ENCODE measurements at regions not wholly inside any gene's neighbourhood (a gene's known extent, or its start where the extent isn't known, plus 50 kb on each side); places are given as distances from the start of the nearest gene placed in this dataset.

- Histone ChIP-seq H3K36me3 (no peaks in the 10 kb centered on the region), H3K4me3 (no peak overlapping the region), H3K4me1 (peaks cover 0 to 3% (median 0%) of the 10 kb centered on the region in 12 donors), H3K27ac (no peak overlapping the region), H3K27me3 (no peaks in the 10 kb centered on the region), H3K9me3 (no peaks in the 10 kb centered on the region)
- no peak for TF ChIP-seq CTCF (IDR thresholded peaks at IDR 0.05)
- TF ChIP-seq POLR2A (IDR thresholded peaks at IDR 0.05) = no peak
- intact Hi-C loops (cut with DNase I) = no loop called here
- ATAC-seq = peak in 1 of 4 donors; percentile 77
- DNase-seq = no peak
Measured at GRCh38 chr13:22499919-22500318, 680.9 kb upstream of the SGCG start.

- Histone ChIP-seq H3K4me3 (no peak overlapping the region), H3K27ac (no peak overlapping the region), H3K4me1 (no peaks in the 10 kb centered on the region), H3K27me3 (no peaks in the 10 kb centered on the region), H3K36me3 (no peaks in the 10 kb centered on the region), H3K9me3 (no peaks in the 10 kb centered on the region)
- WGBS, 4 donors = 75 to 87% (median 80%) methylated on average over 4 of the region's 4 CpGs
- DNase-seq (no peak), ATAC-seq (no peak)
- intact Hi-C loops (cut with DNase I) = no loop called here
- TF ChIP-seq POLR2A (IDR thresholded peaks at IDR 0.05) = no peak
Measured at GRCh38 chr13:22505489-22505888, 675.3 kb upstream of the SGCG start.

- 61 to 70% (median 65%) methylated on average over 8 of the region's 8 CpGs for WGBS, 4 donors
- no peak for TF ChIP-seq POLR2A (IDR thresholded peaks at IDR 0.05)
- Histone ChIP-seq H3K27me3 (no peaks in the 10 kb centered on the region), H3K4me3 (no peak overlapping the region), H3K4me1 (no peaks in the 10 kb centered on the region), H3K9me3 (no peaks in the 10 kb centered on the region), H3K27ac (no peak overlapping the region), H3K36me3 (no peaks in the 10 kb centered on the region)
- intact Hi-C loops (cut with DNase I) = no loop called here
- no peak for DNase-seq
- ATAC-seq = no peak
Measured at GRCh38 chr13:22506096-22506691, 674.6 kb upstream of the SGCG start.

GRCh38 chr13:22517544-22517943 lies 663.2 kb upstream of the SGCG start:
- no peaks in the 10 kb centered on the region for H3K36me3 ChIP-seq
- TF ChIP-seq CTCF (IDR thresholded peaks at IDR 0.05) (no peak), POLR2A (IDR thresholded peaks at IDR 0.05) (no peak)
- H3K9me3 ChIP-seq = peaks cover 0 to 14% (median 0%) of the 10 kb centered on the region in 12 donors
- H3K27me3 ChIP-seq = no peaks in the 10 kb centered on the region
- H3K4me3 ChIP-seq = no peak overlapping the region
- ATAC-seq (no peak), DNase-seq (no peak)
- no peaks in the 10 kb centered on the region for H3K4me1 ChIP-seq
- H3K27ac ChIP-seq = no peak overlapping the region
- 49 to 71% (median 55%) methylated on average over 3 of the region's 3 CpGs for WGBS, 4 donors
- intact Hi-C loops (cut with DNase I) = no loop called here

DNA sequence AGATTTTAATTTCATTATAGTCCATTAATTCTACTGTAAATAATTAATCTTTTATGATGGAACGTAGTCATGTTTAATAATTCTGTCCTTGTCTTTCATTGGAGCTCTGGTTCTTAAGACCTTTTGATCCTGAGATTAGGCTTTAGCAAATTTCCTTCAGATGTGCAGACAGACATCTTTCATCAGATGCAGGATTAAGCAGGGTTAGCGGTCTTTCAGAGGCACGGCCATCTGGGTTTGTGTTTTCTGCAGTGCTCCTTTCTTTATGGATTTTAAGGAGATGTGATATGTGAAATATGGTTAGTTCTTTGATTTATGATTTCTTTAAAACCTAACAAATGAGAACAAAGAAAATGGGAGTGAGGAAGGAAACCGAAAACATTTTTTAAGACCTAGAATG lies 643.9 kb upstream of the SGCG start:
- Histone ChIP-seq H3K27ac (no peak overlapping the region), H3K9me3 (peaks cover 0 to 6% (median 0%) of the 10 kb centered on the region in 12 donors), H3K4me1 (no peaks in the 10 kb centered on the region), H3K27me3 (no peaks in the 10 kb centered on the region), H3K4me3 (no peak overlapping the region), H3K36me3 (no peaks in the 10 kb centered on the region)
- ATAC-seq = no peak
- TF ChIP-seq POLR2A (IDR thresholded peaks at IDR 0.05) (no peak), CTCF (IDR thresholded peaks at IDR 0.05) (no peak)
- 77 to 79% (median 78%) methylated on average over 4 of the region's 4 CpGs for WGBS, 4 donors
- intact Hi-C loops (cut with DNase I) = no loop called here
- DNase-seq = no peak
